NCI-H748 (cell line): ENCODE measurements at regions not wholly inside any gene's neighbourhood (a gene's known extent, or its start where the extent isn't known, plus 50 kb on each side); places are given as distances from the start of the nearest gene placed in this dataset.

Experiments
- DNase-seq: peaks from one replicate; lab custom pipeline; 2025; ENCODE audit not compliant: unreplicated experiment; lab: John Stamatoyannopoulos, UW

GRCh38 chr3:165355316-165355715 lies 159.1 kb upstream of the SLITRK3 start:
- DNase-seq: no peak

DNA sequence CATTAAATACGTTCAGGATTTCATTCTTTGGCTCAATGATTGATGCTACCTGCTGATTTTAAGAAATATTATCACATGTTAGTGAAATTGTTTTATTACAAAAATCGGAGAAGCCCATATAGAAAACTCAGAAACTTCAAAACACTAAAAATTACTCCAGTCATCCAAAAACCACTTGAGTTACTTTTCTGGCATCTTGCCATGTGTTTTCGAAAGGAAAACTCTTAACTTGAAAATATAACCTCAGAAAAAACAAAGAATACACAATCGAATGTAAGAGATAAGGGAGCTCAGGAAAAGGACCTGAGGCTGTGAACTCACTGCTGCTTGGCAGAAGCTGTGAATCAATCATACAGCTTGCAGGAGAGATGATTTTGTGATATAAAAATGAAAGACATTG lies 151.3 kb upstream of the SLITRK3 start:
- DNase-seq: no peak

GRCh38 chr3:165346503-165346902 lies 150.3 kb upstream of the SLITRK3 start:
- peak; percentile 6 for DNase-seq

DNA sequence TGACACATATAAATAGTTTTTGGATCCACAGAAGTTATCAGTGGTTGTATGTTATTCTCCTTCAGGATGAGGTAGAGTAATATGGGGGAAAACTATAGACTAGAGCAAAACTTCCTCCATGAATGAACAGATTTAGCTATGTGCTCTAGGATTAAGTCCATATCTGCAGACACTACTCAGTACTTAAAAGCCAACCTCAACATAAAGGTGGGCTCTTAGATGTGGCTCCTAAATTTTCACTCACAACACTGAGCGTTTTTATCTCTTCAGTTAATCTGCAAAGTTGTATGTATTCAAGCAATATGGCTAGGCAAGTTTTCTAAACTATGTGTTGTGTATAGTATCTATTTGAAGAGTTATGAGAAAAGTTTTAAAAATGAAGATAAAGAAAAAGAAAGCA lies 147.0 kb upstream of the SLITRK3 start:
- DNase-seq: no peak

DNA sequence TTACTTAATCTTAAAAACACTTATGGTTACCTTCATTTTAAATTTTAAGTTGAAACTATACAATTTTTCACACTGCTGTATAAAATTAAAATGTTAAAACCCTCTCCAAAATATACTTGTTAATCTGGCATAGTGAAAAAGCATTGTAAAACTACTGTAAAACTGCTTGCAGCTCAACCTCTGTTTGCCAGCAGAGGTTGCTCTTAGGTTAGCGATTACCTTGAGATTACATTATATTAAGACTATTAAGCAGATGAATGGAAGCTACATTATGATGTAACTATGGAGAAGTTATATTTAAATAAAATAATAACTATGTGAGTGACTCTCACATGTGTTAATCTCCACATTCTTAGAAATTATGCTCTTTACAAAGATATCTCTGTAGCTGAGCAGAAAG lies 143.6 kb upstream of the SLITRK3 start:
- DNase-seq: peak; percentile 58

GRCh38 chr3:165336786-165337185 lies 140.6 kb upstream of the SLITRK3 start:
- no peak for DNase-seq
